IPS DF 6.9 (cell line): ENCODE measurements at regions not wholly inside any gene's neighbourhood (a gene's known extent, or its start where the extent isn't known, plus 50 kb on each side); places are given as distances from the start of the nearest gene placed in this dataset.

Experiments
- DNase-seq: peaks from one replicate; pipeline ENCODE4 v3.0.0-alpha.2; 2013; ENCODE audit warnings: low read depth, low spot score
- H3K27ac ChIP-seq: one replicate; pipeline ENCODE4 v1.5.1; 2013; ENCODE audit warnings: low read length, control low read depth
- H3K27me3 ChIP-seq: 2 replicates; pipeline ENCODE4 v1.6.1; 2013; ENCODE audit warnings: mild to moderate bottlenecking, low read length; ENCODE audit not compliant: control insufficient read depth, insufficient read depth
- H3K36me3 ChIP-seq: 2 replicates; pipeline ENCODE4 v1.6.1; 2013; ENCODE audit warnings: low read length; ENCODE audit not compliant: control insufficient read depth, insufficient read depth
- H3K4me1 ChIP-seq: 2 replicates; pipeline ENCODE4 v1.6.1; 2013; ENCODE audit warnings: low read length; ENCODE audit not compliant: control insufficient read depth, insufficient read depth
- H3K4me3 ChIP-seq: 2 replicates; pipeline ENCODE4 v1.5.1; 2013; ENCODE audit warnings: mild to moderate bottlenecking, low read length
- H3K9me3 ChIP-seq: 2 replicates; pipeline ENCODE4 v1.6.1; 2013; ENCODE audit warnings: low read length, inconsistent platforms; ENCODE audit not compliant: control insufficient read depth, insufficient read depth
- WGBS: extraction: QIAGEN DNeasy Blood & Tissue Kit; methylation state at CpG from one replicate; pipeline ENCODE4 v1.1.7; 2013; ENCODE audit warnings: mixed read lengths, missing lambda C conversion rate; ENCODE audit not compliant: insufficient read length, insufficient coverage; 5-methylcytosine and 5-hydroxymethylcytosine counted together

DNA sequence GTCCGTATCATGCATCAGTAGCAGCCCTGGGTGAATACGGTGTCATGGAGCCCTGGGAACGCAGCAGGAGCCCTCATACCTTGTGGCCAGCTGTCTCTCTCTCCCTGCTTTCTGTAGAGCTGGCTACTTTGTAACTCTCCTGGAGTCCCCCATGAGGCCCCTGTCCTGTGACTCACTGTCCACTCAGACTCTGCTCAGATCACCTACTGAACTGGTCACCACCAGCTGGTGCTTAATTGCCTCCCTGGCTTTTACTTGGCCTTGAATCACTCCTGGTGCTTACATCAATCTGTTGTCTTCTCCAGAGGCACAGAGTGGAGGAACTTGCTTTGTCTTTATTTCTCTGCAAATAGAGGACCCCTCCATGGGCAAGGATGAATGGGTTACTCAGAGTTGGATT, 172.7 kb downstream of the HRH4 start:
- no peak for DNase-seq
- Histone ChIP-seq H3K4me3 (no peak overlapping the region), H3K9me3 (no peaks in the 10 kb centered on the region), H3K36me3 (no peaks in the 10 kb centered on the region), H3K27ac (no peak overlapping the region), H3K4me1 (no peaks in the 10 kb centered on the region; the same call in 1 of the 2 replicates), H3K27me3 (no peaks in the 10 kb centered on the region)
- WGBS, result no CpG with 5 or more reads among the region's 3 CpGs

DNA sequence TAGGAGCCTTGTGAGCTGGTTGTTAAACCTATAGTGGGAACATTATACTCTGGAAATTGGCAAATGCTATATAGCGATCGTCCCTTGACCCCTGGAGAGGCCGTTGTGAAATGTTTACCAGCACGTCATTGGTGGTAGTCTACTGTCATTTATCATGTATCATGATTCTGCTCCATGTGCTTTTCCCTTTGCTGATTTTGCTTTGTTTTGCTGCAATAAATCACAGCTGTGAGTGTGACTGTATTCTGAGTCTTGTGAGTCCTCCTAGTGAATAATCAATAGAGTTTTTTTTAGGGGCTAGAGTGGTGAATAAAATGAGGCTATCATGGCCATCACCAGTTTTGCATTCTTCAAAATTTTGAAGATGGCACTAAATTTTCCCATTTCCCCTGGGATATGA, 189.1 kb downstream of the HRH4 start:
- H3K4me1 ChIP-seq, result no peaks in the 10 kb centered on the region
- no peaks in the 10 kb centered on the region for H3K36me3 ChIP-seq

DNA sequence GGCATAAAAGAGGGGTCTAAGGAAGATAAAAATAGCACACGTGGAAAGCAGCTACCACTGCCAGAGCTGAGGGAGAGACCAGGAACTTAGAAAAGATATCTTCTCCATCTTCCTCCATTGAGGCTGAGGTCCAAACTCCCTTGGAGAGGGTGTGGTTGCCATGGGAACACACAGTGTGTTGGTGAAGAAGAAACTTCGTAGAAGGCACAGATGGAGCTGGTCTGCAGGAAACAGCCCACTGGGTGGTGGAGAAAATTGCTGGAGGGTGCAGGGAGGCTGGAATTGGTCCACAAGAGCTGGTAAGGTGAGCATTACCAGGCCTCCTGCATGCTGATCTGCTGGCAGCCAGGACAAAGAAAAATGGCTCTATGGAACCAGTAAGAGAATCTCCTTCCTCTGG, 191.0 kb downstream of the HRH4 start:
- no CpG with 5 or more reads among the region's 2 CpGs for WGBS
- H3K4me1 ChIP-seq, result no peaks in the 10 kb centered on the region
- no peaks in the 10 kb centered on the region for H3K9me3 ChIP-seq
- no peak for DNase-seq
- H3K4me3 ChIP-seq, result no peak overlapping the region
- H3K36me3 ChIP-seq, result no peaks in the 10 kb centered on the region
- no peak overlapping the region for H3K27ac ChIP-seq
- no peaks in the 10 kb centered on the region for H3K27me3 ChIP-seq

More for the DNA sequence above, 189.1 kb downstream of the HRH4 start:
- Histone ChIP-seq H3K4me3 (no peak overlapping the region), H3K27ac (no peak overlapping the region), H3K9me3 (no peaks in the 10 kb centered on the region), H3K27me3 (no peaks in the 10 kb centered on the region)
- WGBS, result no CpG with 5 or more reads among the region's 4 CpGs
- DNase-seq, result no peak

DNA sequence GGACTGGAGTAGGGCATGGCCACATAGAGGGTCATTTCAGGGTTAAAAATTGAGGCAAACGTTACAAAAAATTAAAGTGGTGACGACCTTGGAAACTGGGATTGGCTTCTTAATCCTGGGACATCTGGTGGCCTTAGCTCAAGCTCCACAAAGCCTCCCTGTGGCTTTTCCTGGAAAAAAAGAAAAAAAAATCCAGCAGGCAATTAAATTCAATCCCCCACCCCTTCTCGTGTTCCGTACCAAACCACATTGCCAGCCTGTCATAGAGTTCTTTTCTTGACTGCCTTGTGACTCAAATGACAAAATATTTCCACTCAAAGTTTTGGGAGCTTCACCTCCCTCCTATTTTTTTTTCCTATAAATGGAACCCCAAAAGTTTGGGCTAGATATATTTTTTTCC, 195.6 kb downstream of the HRH4 start:
- no peaks in the 10 kb centered on the region; the same call in 1 of the 2 replicates for H3K4me1 ChIP-seq
- DNase-seq, result no peak
- no peak overlapping the region for H3K4me3 ChIP-seq
- H3K9me3 ChIP-seq, result no peaks in the 10 kb centered on the region
- H3K27ac ChIP-seq, result no peak overlapping the region
- H3K27me3 ChIP-seq, result no peaks in the 10 kb centered on the region
- no peaks in the 10 kb centered on the region for H3K36me3 ChIP-seq
- WGBS, result no CpG with 5 or more reads among the region's 4 CpGs

DNA sequence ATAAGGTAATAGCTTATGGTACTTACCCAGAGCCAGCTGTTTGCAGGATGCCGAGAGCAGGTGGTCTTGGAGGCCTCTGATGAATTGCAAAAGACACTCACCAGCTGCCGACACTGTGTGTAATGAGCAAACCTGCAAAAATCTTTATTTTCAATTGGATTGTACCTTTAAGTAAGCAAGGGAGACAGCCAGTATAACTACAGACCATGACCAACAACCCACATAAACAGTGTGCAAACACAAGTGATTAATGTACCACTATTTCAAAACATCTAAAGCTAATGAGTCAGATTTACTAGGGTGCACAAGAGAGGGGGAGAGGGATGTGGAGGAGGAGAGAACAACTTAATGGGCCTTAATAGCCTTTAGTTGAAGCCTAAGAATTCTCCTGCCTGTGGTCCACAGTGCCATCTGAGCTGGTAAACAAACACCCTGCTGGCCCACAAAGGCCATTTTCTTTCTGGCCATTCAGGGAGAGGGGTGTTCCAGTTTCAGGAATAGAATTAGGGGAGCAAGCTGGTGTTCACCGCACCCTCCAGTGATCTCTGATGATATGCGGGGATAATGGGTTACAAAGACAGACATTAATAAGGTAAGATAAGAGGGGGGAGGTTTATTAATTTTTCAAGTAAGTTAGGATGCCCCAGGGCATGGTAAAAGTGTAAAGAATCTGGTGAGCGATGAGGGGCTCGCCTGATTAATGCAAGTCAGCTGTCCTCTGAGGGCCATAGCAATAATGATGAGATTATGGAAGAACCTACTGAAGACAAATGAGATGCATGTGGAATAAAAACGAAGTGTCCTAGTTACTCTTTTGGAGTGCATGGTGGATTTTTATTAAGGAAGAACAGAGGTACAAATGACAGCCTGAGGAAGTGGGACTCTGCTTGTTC, 196.4 kb downstream of the HRH4 start:
- Histone ChIP-seq H3K9me3 (no peaks in the 10 kb centered on the region), H3K4me1 (no peaks in the 10 kb centered on the region; the same call in 1 of the 2 replicates), H3K27ac (no peak overlapping the region), H3K4me3 (no peak overlapping the region), H3K27me3 (no peaks in the 10 kb centered on the region), H3K36me3 (no peaks in the 10 kb centered on the region)
- DNase-seq, result no peak
- no CpG with 5 or more reads among the region's 7 CpGs for WGBS

DNA sequence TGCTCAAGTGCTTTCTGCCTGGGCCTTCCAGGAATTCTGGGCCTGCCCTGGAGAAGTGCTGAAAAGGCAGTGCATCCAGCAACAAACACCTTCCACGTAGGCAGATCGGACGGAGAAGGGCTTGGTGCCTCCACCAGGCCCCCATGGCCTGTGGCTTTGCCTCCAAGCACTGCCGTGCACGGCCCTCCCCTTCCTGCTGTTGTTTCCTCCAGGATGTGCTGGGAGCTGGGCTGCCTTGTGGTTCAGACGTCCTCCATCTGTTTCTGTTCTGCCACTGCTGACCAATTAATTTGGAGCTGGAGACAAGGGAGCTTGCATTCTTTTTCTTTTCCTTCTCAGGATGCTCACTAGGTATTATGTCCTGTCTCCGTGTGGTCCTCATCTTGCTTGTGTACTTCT, 197.0 kb downstream of the HRH4 start:
- Histone ChIP-seq H3K27ac (no peak overlapping the region), H3K27me3 (no peaks in the 10 kb centered on the region), H3K4me1 (no peaks in the 10 kb centered on the region; the same call in 1 of the 2 replicates), H3K4me3 (no peak overlapping the region), H3K9me3 (no peaks in the 10 kb centered on the region), H3K36me3 (no peaks in the 10 kb centered on the region)
- no CpG with 5 or more reads among the region's 7 CpGs for WGBS
- DNase-seq, result no peak

DNA sequence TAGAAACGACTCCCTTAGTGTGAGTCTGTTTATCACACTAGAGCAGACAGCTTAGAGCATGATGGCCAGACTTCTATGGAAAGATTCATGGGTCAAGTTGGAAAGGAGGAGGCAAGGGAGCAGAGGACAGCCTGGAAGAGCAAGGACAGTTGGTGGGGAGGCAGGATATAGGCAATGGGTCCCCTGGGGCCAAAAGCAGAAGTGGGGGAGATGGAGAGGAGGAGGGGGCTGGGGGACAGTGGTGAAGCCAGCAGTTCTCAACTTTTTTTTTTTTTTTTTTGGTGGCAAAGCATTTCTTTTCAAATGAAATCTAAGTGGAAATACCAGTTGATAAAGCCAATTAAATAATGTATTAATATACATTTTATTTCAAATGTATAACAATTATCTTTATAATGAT, 197.9 kb downstream of the HRH4 start:
- no peaks in the 10 kb centered on the region for H3K9me3 ChIP-seq
- H3K27ac ChIP-seq, result no peak overlapping the region
- no CpG with 5 or more reads among the region's 1 CpG for WGBS
- H3K4me3 ChIP-seq, result no peak overlapping the region
- H3K4me1 ChIP-seq, result no peaks in the 10 kb centered on the region; the same call in 1 of the 2 replicates
- H3K36me3 ChIP-seq, result no peaks in the 10 kb centered on the region
- no peaks in the 10 kb centered on the region for H3K27me3 ChIP-seq
- DNase-seq, result no peak

DNA sequence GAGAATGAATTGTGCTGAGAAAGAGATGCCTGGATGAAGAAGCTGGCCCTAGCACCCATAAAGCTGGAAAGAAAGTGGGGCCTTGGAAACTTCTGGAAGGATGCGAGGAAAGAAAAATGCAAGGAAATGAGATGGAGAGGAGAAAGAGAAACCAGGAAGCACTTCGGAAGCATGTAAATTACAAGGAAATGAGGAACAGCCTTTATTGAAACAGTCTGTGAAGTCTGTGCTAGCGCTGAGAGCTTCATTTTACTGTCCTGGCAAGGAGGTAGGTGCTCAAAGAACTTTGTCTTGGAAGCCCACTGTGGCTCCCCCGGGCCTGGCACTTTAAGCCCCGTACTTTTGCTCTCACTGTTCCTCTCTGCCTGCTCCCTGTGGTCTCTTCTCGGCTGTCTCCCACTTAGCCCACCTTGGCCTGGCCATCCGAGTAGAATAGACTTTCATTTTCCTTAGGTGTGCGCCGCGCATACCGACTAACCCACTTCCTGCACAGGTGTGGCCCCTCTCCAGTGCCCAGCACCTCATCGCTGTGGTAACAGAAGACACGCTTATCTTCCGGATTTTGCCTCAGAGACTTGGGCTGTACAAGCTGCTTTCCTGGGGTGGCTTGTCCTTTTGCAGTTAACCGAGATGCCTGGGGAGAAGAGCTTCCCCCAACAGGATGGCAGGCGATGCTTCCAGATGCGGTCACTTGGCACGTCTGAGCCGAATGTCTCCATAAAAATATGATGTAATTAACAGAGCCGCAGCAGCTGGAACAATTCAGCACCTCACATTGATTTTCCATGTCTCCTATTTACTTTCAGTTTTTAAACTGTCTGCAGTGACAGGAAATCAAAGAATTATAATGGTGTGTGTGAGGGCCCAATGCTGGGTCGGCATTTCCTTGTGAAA, 199.6 kb downstream of the HRH4 start:
- WGBS, result no CpG with 5 or more reads among the region's 21 CpGs
- Histone ChIP-seq H3K9me3 (no peaks in the 10 kb centered on the region), H3K27ac (no peak overlapping the region), H3K4me3 (no peak overlapping the region), H3K27me3 (no peaks in the 10 kb centered on the region), H3K4me1 (no peaks in the 10 kb centered on the region; the same call in 1 of the 2 replicates), H3K36me3 (no peaks in the 10 kb centered on the region)
- DNase-seq, result no peak

DNA sequence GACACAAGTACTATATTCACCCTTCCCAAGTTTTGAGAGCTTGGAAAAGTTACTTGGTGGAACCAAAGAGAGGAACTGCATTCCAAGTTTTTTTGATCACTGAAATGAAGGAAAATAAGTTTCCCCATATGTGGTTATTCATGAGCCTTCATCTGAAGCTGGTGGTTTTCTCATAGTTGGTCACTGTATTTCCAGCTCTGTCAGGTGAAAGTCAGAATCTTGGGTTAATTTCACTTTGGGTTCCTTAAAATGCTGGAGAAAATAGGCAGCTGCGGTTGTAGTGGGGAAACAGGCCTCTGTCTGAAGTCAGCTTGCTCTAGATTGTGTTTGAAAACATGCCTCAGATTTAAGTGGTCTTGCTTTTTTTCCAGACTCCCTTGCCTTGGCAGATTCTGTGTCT, 200.5 kb downstream of the HRH4 start:
- Histone ChIP-seq H3K9me3 (no peaks in the 10 kb centered on the region), H3K27me3 (no peaks in the 10 kb centered on the region), H3K4me3 (no peak overlapping the region), H3K27ac (no peak overlapping the region), H3K36me3 (no peaks in the 10 kb centered on the region), H3K4me1 (no peaks in the 10 kb centered on the region; the same call in 1 of the 2 replicates)
- no peak for DNase-seq
- WGBS, result no CpG with 5 or more reads among the region's 1 CpG

DNA sequence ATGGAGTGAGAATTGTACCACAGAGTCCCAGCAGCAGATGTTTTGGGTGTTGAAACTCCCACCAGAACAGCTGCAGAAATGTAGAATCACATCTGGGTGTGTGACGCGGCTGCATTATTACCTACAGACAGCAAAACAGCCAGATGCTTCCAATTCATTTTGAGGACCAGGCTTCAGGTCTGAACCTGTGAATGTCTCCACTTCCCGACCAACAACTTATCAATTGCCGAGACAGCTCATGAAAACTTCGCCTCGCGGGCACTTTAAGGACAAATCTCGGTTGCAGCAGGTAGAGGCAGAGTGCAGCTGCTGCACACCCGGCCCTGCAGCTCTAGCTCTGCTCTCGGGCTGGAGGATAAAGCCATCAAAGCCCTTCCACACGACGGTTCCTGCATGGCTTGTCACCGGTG, 202.0 kb downstream of the HRH4 start:
- Histone ChIP-seq H3K4me1 (no peaks in the 10 kb centered on the region; the same call in 1 of the 2 replicates), H3K36me3 (no peaks in the 10 kb centered on the region), H3K27ac (no peak overlapping the region), H3K27me3 (no peaks in the 10 kb centered on the region), H3K4me3 (no peak overlapping the region), H3K9me3 (no peaks in the 10 kb centered on the region)
- DNase-seq, result no peak
- WGBS, result no CpG with 5 or more reads among the region's 13 CpGs
